GM18873 (cell line): ENCODE measurements at regions not wholly inside any gene's neighbourhood (a gene's known extent, or its start where the extent isn't known, plus 50 kb on each side); places are given as distances from the start of the nearest gene placed in this dataset.
"Not testable (repeated sequence)": the region's sequence is repeated elsewhere in the genome, so short reads cannot be mapped to it uniquely, and the experiment has no call there.

Experiments used
- ATAC-seq: cut with Tn5 transposase; IDR thresholded peaks from one replicate; pipeline ENCODE4 v1.9.1; 2021; ENCODE audit warnings: mild to moderate bottlenecking, moderate library complexity, moderate number of reproducible peaks; ENCODE audit not compliant: unreplicated experiment, low FRiP score

- no peak for ATAC-seq
These were observed 175.1 kb upstream of the CCDC196 start for GRCh38 chr14:66311058-66311457.

- ATAC-seq = no peak
These were observed 174.2 kb upstream of the CCDC196 start for GRCh38 chr14:66311990-66312389.

DNA sequence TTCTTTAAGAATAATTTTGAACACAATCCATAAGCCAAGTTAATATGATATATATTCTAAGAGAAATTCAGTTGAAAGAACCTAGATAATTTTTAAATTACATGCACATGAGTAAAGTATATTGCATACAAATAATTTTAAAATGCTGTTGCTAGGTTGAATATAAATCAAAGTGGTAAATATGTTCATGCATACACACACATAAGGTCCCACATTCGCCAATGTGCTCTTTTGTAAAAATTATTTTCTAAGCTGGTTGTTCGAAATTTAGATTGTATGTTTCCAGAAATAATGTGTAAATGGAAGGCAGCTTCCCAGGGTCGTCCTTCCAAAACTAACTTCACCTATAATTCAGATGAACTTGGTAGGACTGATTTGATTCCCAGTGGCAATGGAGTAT lies 173.7 kb upstream of the CCDC196 start:
- ATAC-seq = no peak

DNA sequence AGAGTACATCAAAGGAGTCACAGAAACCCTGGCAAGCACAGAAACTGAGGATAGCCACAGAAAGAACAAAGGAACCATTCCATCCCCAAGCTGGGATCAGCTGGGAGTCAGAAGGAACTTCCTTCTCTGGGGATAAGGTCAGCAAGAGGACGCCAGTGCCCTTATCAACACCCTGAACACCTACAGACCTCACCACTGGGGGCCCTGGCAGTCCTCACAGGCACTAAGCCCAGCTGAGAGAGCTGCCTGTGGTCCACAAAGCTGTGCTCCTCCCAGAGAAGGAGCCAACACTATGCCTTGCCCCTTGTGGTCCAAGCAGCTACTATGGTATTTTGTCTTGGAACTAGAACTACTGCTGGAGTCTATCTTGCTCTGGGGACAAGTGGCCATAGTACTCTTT lies 171.1 kb upstream of the CCDC196 start:
- ATAC-seq = no peak

- no peak for ATAC-seq
These were observed 170.6 kb upstream of the CCDC196 start for GRCh38 chr14:66315548-66315947.

GRCh38 chr14:66322564-66322963 lies 163.6 kb upstream of the CCDC196 start:
- no peak for ATAC-seq

- no peak for ATAC-seq
These were observed 155.9 kb upstream of the CCDC196 start for GRCh38 chr14:66330228-66330627.

- no peak for ATAC-seq
These were observed 155.3 kb upstream of the CCDC196 start for GRCh38 chr14:66330916-66331315.

GRCh38 chr14:66333293-66333692 lies 152.9 kb upstream of the CCDC196 start:
- not testable (repeated sequence) for ATAC-seq

DNA sequence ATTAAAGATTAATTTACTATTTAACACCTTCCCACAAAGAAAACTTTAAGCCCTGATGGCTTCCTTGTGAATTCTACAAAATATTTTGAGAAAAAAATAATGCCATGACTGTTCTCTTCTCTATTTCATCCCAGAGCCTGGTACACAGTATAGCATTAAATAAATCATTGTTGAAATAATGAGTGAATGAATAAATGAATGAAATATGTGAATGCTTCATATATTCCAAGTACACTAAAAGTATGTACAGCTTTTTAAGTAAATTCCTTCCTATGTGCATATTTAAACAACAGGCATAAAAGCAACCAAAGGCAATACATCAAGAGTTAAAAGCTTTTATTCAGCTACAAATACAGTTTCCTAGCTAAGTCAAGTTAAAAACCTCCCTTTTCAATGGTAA lies 144.9 kb upstream of the CCDC196 start:
- no peak for ATAC-seq

- no peak for ATAC-seq
These were observed 140.2 kb upstream of the CCDC196 start for GRCh38 chr14:66345986-66346385.

- ATAC-seq = no peak
These were observed 134.9 kb upstream of the CCDC196 start for GRCh38 chr14:66351310-66351709.

DNA sequence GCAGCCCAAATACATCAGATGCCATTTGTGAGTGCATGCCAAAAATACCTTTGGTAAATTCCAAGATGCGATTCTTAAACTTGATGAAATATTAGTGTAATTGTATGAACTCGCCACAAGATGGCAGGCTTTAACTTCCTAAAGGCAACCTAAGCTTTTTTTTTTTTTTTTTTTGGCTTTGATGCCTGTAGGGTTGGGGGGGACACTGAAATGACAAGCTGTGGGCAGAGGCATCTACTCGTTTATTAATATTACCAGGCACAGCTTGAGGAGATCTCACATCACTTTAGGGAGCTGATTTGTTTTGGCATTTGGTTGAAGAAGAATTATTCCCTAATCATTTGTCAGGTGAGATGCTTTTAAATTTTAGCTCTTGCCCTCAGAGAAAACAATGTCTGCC lies 126.7 kb upstream of the CCDC196 start:
- ATAC-seq = no peak

GRCh38 chr14:66360366-66360926 lies 125.7 kb upstream of the CCDC196 start:
- ATAC-seq = no peak

GRCh38 chr14:66361013-66361412 lies 125.2 kb upstream of the CCDC196 start:
- no peak for ATAC-seq

- ATAC-seq = no peak
These were observed 120.8 kb upstream of the CCDC196 start for GRCh38 chr14:66365388-66365787.

- no peak for ATAC-seq
These were observed 116.9 kb upstream of the CCDC196 start for GRCh38 chr14:66369157-66369697.

DNA sequence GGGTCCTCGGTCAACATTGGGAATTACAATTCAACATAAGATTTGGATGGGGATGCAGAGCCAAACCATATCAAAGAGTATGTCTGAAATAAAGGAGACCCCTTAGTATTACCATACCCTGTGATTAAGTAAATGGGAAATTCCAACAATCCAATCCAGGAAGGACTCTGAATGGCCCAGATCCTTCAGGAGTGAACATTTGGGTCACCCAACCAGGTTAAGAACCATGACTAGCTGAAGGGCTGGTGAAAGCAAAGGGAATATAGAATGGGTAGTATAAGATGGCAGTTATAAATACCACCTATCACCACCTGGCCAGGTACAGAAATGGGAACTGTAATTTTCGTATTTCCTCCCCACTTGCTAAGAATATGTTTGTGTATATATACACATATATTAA lies 114.4 kb upstream of the CCDC196 start:
- no peak for ATAC-seq

- ATAC-seq = no peak
These were observed 110.9 kb upstream of the CCDC196 start for GRCh38 chr14:66375046-66375964.

DNA sequence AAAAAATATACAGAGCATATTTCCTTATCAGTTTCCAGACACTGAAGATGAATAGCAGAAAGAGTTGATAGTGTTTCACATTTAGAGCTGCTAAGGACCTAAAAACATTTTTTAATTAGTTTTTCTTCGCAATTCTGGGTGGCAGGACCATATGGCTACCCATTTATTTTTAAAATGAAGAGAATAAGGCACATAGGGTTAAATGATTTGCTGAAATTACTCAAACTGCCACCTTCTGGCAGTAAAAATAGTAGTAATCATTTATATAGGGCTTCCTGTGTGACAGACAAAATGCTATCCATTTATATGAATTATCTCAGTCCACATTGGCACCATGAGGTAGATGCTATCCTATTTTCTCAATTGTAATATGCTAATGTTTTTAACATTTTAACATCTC lies 108.6 kb upstream of the CCDC196 start:
- ATAC-seq = no peak

GRCh38 chr14:66378712-66379505 lies 107.3 kb upstream of the CCDC196 start:
- no peak for ATAC-seq
